Naive thymus-derived CD8-positive, alpha-beta T cell (primary cell): ENCODE measurements at regions not wholly inside any gene's neighbourhood (a gene's known extent, or its start where the extent isn't known, plus 50 kb on each side); places are given as distances from the start of the nearest gene placed in this dataset.

Source experiments
- ATAC-seq, 2 donors: fragments of 150-1000 bp; cut with Tn5 transposase in 1 of 2; sonication (Bioruptor Pico), chemical (Tn5 transposase) in 1 of 2; 1 replicate in 1 of 2; 2 replicates in 1 of 2; pipeline ENCODE4 v1.10.0; 2021; ENCODE audit warnings: mild to moderate bottlenecking in 2 of 2, moderate library complexity in 2 of 2
- POLR2A ChIA-PET: fragments of 350-600 bp; sonication (Branson Sonifier 250); formaldehyde crosslinking; loops from one replicate; lab custom pipeline; 2021; ENCODE audit warnings: antibody characterized with exemption; lab: Charles Lee
- DNase-seq, 10 donors: peaks; one replicate each; pipeline versions ENCODE4 v3.0.0 to v3.0.0-alpha.2; 2020 to 2022
- H3K27ac Mint-ChIP-seq, 10 donors: one replicate each; pipeline ENCODE4 v1.8.0; 2020 to 2022; ENCODE audit warnings: mild to moderate bottlenecking in 10 of 10, mixed read lengths in 10 of 10, moderate library complexity in 4 of 10, inconsistent platforms in 1 of 10
- H3K27me3 Mint-ChIP-seq, 5 donors: one replicate each; pipeline ENCODE4 v1.8.0; 2021 to 2022; ENCODE audit warnings: mixed read lengths in 5 of 5
- H3K36me3 Mint-ChIP-seq, 3 donors: one replicate each; pipeline ENCODE4 v1.8.0; 2020 to 2022; ENCODE audit warnings: mixed read lengths in 3 of 3, mild to moderate bottlenecking in 2 of 3, inconsistent platforms in 1 of 3
- H3K4me1 Mint-ChIP-seq, 4 donors: one replicate each; pipeline ENCODE4 v1.8.0; 2021 to 2022; ENCODE audit warnings: mixed read lengths in 4 of 4
- H3K4me3 Mint-ChIP-seq, 10 donors: one replicate each; pipeline ENCODE4 v1.8.0; 2020 to 2022; ENCODE audit warnings: mild to moderate bottlenecking in 10 of 10, mixed read lengths in 10 of 10, moderate library complexity in 6 of 10, inconsistent platforms in 1 of 10
- H3K9me3 Mint-ChIP-seq, 9 donors: one replicate each; pipeline ENCODE4 v1.8.0; 2020 to 2022; ENCODE audit warnings: mixed read lengths in 9 of 9, mild to moderate bottlenecking in 3 of 9, inconsistent platforms in 1 of 9, moderate library complexity in 1 of 9

- peaks cover 0 to 3% (median 0%) of the 10 kb centered on the region in 9 donors for H3K9me3 Mint-ChIP-seq
- no peaks in the 10 kb centered on the region for H3K36me3 Mint-ChIP-seq
- peaks cover 25 to 81% (median 60%) of the 10 kb centered on the region in 5 donors for H3K27me3 Mint-ChIP-seq
- ATAC-seq (no peak), DNase-seq (no peak)
- no peak overlapping the region for H3K27ac Mint-ChIP-seq
- POLR2A ChIA-PET: no interaction called here
- no peaks in the 10 kb centered on the region for H3K4me1 Mint-ChIP-seq
- no peak overlapping the region for H3K4me3 Mint-ChIP-seq
These were observed 93.4 kb upstream of the HOXC13 start for GRCh38 chr12:53844994-53845844.

DNA sequence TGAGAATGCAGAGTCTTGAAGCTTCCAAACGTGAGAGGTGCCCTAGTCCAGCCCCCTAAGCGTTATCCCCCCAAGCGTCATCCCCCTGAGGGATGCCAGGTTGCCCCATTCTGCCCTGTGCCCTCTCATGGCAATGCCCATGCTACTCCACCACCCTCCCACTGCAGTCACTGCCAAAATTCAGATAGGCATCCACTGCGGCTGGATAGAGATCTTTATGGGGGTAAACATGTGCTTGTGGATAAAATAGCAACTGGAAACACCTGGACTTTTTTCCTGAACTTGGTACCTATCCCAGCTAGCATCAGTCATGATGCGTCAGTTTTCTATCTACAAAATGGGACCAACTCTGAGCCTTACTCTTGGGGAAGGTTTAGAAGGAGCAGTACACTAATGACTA is 92.7 kb upstream of the HOXC13 start:
- Mint-ChIP-seq H3K27ac (no peak overlapping the region), H3K36me3 (no peaks in the 10 kb centered on the region), H3K4me1 (no peaks in the 10 kb centered on the region), H3K9me3 (peaks cover 0 to 1% (median 0%) of the 10 kb centered on the region in 9 donors), H3K27me3 (peaks cover 22 to 81% (median 58%) of the 10 kb centered on the region in 5 donors), H3K4me3 (no peak overlapping the region)
- ATAC-seq (no peak), DNase-seq (no peak)
- POLR2A ChIA-PET: no interaction called here

DNA sequence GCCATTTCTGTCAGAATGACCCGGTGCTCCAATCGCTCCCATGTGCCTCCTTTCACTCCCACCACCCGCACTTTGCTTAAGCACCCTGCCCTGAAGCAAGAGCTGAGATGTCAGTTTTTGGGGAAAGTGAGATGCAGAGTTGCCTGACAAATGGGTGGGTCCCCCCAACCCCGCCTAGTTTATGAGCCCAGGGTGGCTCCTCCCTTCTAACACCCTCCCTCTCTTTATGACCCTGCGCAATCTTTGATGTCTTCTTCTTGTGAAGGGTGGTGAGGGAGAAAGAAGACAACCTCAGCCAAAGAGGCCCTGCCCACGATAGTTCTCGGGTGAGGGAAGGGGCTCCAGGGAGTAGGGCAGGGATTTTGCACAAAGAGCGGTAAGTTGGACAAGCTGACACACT is 89.5 kb upstream of the HOXC13 start:
- Mint-ChIP-seq H3K27me3 (peaks cover 16 to 59% (median 44%) of the 10 kb centered on the region in 5 donors), H3K4me1 (no peaks in the 10 kb centered on the region)

DNA sequence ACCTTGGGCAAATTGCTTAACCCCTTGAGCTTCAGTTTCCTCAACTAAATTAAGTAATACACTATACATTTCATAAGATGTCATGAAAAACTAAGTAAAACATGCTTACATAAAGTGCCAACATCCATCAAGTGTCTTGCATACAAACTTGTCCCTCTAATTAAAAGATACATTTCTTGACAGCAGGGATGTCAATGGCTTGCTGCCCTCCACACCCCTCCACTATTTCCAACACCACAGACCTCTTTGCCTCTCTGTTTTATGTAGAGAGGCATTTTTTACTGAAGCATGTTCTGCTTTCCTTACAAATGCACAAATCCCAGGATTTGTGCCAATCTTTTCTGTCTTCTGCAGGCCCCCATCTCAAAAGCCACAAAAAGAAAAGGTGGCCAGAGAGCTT is 89.0 kb upstream of the HOXC13 start:
- H3K27me3 Mint-ChIP-seq: peaks cover 19 to 59% (median 44%) of the 10 kb centered on the region in 5 donors

More for the DNA sequence above, 89.5 kb upstream of the HOXC13 start:
- Mint-ChIP-seq H3K4me3 (no peak overlapping the region), H3K36me3 (no peaks in the 10 kb centered on the region), H3K27ac (no peak overlapping the region), H3K9me3 (peaks cover 0 to 1% (median 0%) of the 10 kb centered on the region in 9 donors)
- DNase-seq: no peak
- POLR2A ChIA-PET: no interaction called here
- ATAC-seq: no peak

GRCh38 chr12:53852061-53852460 is 86.6 kb upstream of the HOXC13 start:
- DNase-seq (no peak), ATAC-seq (no peak)
- no peaks in the 10 kb centered on the region for H3K4me1 Mint-ChIP-seq
- no peaks in the 10 kb centered on the region for H3K9me3 Mint-ChIP-seq
- POLR2A ChIA-PET: no interaction called here
- no peak overlapping the region for H3K4me3 Mint-ChIP-seq
- H3K27me3 Mint-ChIP-seq: peaks cover 14 to 62% (median 38%) of the 10 kb centered on the region in 5 donors
- H3K36me3 Mint-ChIP-seq: no peaks in the 10 kb centered on the region
- H3K27ac Mint-ChIP-seq: no peak overlapping the region

More for the DNA sequence above, 89.0 kb upstream of the HOXC13 start:
- POLR2A ChIA-PET: no interaction called here
- DNase-seq (no peak), ATAC-seq (no peak)
- H3K9me3 Mint-ChIP-seq: peaks cover 0 to 1% (median 0%) of the 10 kb centered on the region in 9 donors
- no peak overlapping the region for H3K4me3 Mint-ChIP-seq
- no peak overlapping the region for H3K27ac Mint-ChIP-seq
- no peaks in the 10 kb centered on the region for H3K36me3 Mint-ChIP-seq
- H3K4me1 Mint-ChIP-seq: no peaks in the 10 kb centered on the region

GRCh38 chr12:53852992-53853391 is 85.6 kb upstream of the HOXC13 start:
- no peaks in the 10 kb centered on the region for H3K36me3 Mint-ChIP-seq
- no peak for DNase-seq
- no peaks in the 10 kb centered on the region for H3K4me1 Mint-ChIP-seq
- POLR2A ChIA-PET: no interaction called here
- no peak overlapping the region for H3K27ac Mint-ChIP-seq
- no peaks in the 10 kb centered on the region for H3K9me3 Mint-ChIP-seq
- H3K27me3 Mint-ChIP-seq: peaks cover 12 to 57% (median 34%) of the 10 kb centered on the region in 5 donors
- ATAC-seq: no peak
- no peak overlapping the region for H3K4me3 Mint-ChIP-seq

GRCh38 chr12:53854701-53855316 is 83.8 kb upstream of the HOXC13 start:
- no peak for ATAC-seq
- no peak overlapping the region for H3K4me3 Mint-ChIP-seq
- no peaks in the 10 kb centered on the region for H3K4me1 Mint-ChIP-seq
- H3K36me3 Mint-ChIP-seq: no peaks in the 10 kb centered on the region
- H3K27me3 Mint-ChIP-seq: peaks cover 11 to 44% (median 25%) of the 10 kb centered on the region in 5 donors
- no peaks in the 10 kb centered on the region for H3K9me3 Mint-ChIP-seq
- DNase-seq: no peak
- POLR2A ChIA-PET: no interaction called here
- H3K27ac Mint-ChIP-seq: no peak overlapping the region

DNA sequence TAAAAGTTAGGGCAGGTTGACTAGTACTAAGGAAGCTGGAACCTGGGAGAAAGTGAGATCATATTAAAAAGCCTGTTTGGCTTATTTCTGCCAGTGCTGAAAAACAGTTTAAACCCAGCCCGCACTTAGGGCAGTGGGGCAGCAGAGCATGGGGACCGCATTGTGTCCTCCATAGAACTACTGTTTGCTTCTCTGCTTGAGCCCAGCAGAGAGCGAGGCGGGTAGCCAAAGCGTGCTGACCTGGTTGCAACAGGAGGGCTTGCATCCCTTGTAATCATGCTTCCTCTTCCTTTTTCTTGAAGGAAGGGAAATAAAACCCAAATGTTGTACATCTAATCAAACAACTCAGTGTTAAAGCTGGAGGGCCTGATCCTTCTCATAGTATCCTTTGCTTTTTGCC is 82.5 kb upstream of the HOXC13 start:
- POLR2A ChIA-PET: no interaction called here
- Mint-ChIP-seq H3K27me3 (peaks cover 15 to 44% (median 25%) of the 10 kb centered on the region in 5 donors), H3K9me3 (no peaks in the 10 kb centered on the region), H3K4me3 (no peak overlapping the region), H3K27ac (no peak overlapping the region), H3K36me3 (no peaks in the 10 kb centered on the region), H3K4me1 (no peaks in the 10 kb centered on the region)
- DNase-seq: no peak
- no peak for ATAC-seq

GRCh38 chr12:53857666-53858065 is 81.0 kb upstream of the HOXC13 start:
- ATAC-seq: no peak
- Mint-ChIP-seq H3K9me3 (no peaks in the 10 kb centered on the region), H3K27me3 (peaks cover 15 to 42% (median 32%) of the 10 kb centered on the region in 5 donors), H3K4me3 (no peak overlapping the region), H3K27ac (no peak overlapping the region), H3K4me1 (no peaks in the 10 kb centered on the region), H3K36me3 (no peaks in the 10 kb centered on the region)
- POLR2A ChIA-PET: no interaction called here
- no peak for DNase-seq

GRCh38 chr12:53860426-53861345 is 77.9 kb upstream of the HOXC13 start:
- ATAC-seq: no peak
- Mint-ChIP-seq H3K4me1 (no peaks in the 10 kb centered on the region), H3K9me3 (no peaks in the 10 kb centered on the region), H3K27me3 (peaks cover 8 to 25% (median 22%) of the 10 kb centered on the region in 5 donors), H3K36me3 (no peaks in the 10 kb centered on the region), H3K4me3 (no peak overlapping the region), H3K27ac (no peak overlapping the region)
- POLR2A ChIA-PET: no interaction called here
- DNase-seq: no peak

GRCh38 chr12:53862206-53862605 is 76.4 kb upstream of the HOXC13 start:
- Mint-ChIP-seq H3K27me3 (peaks cover 8 to 26% (median 20%) of the 10 kb centered on the region in 5 donors), H3K4me1 (no peaks in the 10 kb centered on the region), H3K4me3 (no peak overlapping the region), H3K9me3 (no peaks in the 10 kb centered on the region), H3K36me3 (no peaks in the 10 kb centered on the region), H3K27ac (no peak overlapping the region)
- DNase-seq (no peak), ATAC-seq (no peak)
- POLR2A ChIA-PET: interaction anchor here (0.7 kb wide), 1 partner anchor 1712 kb away, joined by 3 read pairs; no protein-coding TSS in a partner anchor

GRCh38 chr12:53862831-53863230 is 75.8 kb upstream of the HOXC13 start:
- peaks cover 12 to 30% (median 25%) of the 10 kb centered on the region in 5 donors for H3K27me3 Mint-ChIP-seq
- no peak for ATAC-seq
- no peaks in the 10 kb centered on the region for H3K36me3 Mint-ChIP-seq
- no peak overlapping the region for H3K27ac Mint-ChIP-seq
- no peak overlapping the region for H3K4me3 Mint-ChIP-seq
- POLR2A ChIA-PET: no interaction called here
- no peaks in the 10 kb centered on the region for H3K4me1 Mint-ChIP-seq
- no peaks in the 10 kb centered on the region for H3K9me3 Mint-ChIP-seq
- no peak for DNase-seq
